ENCODE measurements at regions not wholly inside any gene's neighbourhood (a gene's known extent, or its start where the extent isn't known, plus 50 kb on each side); places are given as distances from the start of the nearest gene placed in this dataset.

GRCh38 chr2:144224472-144224871 is 295.4 kb downstream of the ZEB2 start:
- TF ChIP-seq POLR2A (IDR thresholded peaks at IDR 0.05) (no peak), CTCF (IDR thresholded peaks at IDR 0.05) (no peak)
